ENCODE measurements at regions not wholly inside any gene's neighbourhood (a gene's known extent, or its start where the extent isn't known, plus 50 kb on each side); places are given as distances from the start of the nearest gene placed in this dataset.

GRCh38 chr1:70688580-70688979 lies 277.5 kb downstream of the CTH start:
- TF ChIP-seq, protein P1, sequence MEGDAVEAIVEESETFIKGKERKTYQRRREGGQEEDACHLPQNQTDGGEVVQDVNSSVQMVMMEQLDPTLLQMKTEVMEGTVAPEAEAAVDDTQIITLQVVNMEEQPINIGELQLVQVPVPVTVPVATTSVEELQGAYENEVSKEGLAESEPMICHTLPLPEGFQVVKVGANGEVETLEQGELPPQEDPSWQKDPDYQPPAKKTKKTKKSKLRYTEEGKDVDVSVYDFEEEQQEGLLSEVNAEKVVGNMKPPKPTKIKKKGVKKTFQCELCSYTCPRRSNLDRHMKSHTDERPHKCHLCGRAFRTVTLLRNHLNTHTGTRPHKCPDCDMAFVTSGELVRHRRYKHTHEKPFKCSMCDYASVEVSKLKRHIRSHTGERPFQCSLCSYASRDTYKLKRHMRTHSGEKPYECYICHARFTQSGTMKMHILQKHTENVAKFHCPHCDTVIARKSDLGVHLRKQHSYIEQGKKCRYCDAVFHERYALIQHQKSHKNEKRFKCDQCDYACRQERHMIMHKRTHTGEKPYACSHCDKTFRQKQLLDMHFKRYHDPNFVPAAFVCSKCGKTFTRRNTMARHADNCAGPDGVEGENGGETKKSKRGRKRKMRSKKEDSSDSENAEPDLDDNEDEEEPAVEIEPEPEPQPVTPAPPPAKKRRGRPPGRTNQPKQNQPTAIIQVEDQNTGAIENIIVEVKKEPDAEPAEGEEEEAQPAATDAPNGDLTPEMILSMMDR (IDR thresholded peaks at IDR 0.05; ENCODE audit: borderline replicate concordance, insufficient read depth, low read depth, low read length) = no peak
- no peak overlapping the region for H3K4me3 ChIP-seq (ENCODE audit: low read depth, low read length)

- TF ChIP-seq, protein P1 (IDR thresholded peaks at IDR 0.05; ENCODE audit: borderline replicate concordance, insufficient read depth, low read depth, low read length) = no peak
- H3K4me3 ChIP-seq (ENCODE audit: low read depth, low read length) = no peak overlapping the region
Observed at GRCh38 chr1:70706381-70707037, 295.4 kb downstream of the CTH start.

- H3K4me3 ChIP-seq (ENCODE audit: low read depth, low read length) = no peak overlapping the region
- TF ChIP-seq, protein P1 (IDR thresholded peaks at IDR 0.05; ENCODE audit: borderline replicate concordance, insufficient read depth, low read depth, low read length) = no peak
Observed at GRCh38 chr1:70707214-70707613, 296.1 kb downstream of the CTH start.

DNA sequence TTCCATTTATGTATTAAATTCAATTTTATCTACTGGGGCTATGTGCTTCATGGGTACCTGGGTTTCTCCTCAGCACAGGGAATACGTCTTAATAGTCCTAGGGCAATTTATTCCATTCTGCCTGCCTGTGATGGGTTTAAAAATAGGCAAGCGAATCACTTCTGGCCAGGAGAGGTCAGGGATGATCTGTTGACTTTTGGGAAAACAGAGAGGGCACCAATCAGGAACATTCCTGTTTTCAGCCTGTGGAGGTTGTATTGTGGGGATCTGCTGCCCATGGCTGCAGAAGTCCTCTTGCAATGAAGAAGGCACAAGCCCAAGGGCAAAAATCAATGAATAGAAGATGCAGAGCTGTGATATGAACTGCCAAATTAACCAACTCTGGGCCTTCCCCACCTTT lies 303.1 kb downstream of the CTH start:
- H3K4me3 ChIP-seq (ENCODE audit: low read depth, low read length) = no peak overlapping the region
- TF ChIP-seq, protein P1 (IDR thresholded peaks at IDR 0.05; ENCODE audit: borderline replicate concordance, insufficient read depth, low read depth, low read length) = no peak

DNA sequence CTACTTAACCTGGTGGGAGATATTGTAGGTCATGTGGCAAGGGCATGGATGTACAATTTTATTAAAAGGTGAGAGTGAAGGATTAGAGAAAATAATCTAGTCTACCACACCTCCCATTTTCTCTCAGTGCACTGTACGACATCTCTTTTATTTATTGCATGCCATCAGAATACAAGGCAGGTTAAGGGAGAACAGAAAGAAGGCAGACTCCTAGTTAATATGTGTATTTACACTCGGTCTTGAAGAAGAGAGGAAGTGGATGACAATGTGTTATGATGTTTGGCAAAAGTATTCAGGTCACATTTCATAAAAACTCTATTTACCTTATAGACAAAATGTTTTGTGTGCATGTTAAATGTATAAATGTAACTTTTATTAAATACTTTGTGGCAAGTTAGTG lies 306.1 kb downstream of the CTH start:
- TF ChIP-seq, protein P1 (IDR thresholded peaks at IDR 0.05; ENCODE audit: borderline replicate concordance, insufficient read depth, low read depth, low read length) = no peak
- H3K4me3 ChIP-seq (ENCODE audit: low read depth, low read length) = no peak overlapping the region

DNA sequence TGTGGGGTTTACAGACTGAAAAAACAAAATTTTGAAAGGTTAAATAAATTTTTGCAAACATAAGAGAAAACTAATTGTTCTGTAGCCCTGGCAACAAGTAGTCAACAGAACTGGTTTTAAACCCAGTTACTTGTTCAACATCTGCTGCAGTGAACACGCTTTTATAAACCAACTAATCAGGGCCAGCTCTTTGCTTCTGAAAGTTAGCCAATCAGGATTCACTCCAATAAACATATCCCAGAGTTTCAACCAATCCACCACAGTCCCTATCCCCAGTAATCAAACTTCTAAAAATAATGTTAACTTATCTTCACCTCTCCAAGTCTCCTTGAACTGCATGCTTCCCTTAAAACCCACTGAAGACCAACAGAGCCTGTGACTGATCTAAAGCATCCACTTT lies 306.6 kb downstream of the CTH start:
- no peak overlapping the region for H3K4me3 ChIP-seq (ENCODE audit: low read depth, low read length)
- TF ChIP-seq, protein P1 (IDR thresholded peaks at IDR 0.05; ENCODE audit: borderline replicate concordance, insufficient read depth, low read depth, low read length) = no peak

DNA sequence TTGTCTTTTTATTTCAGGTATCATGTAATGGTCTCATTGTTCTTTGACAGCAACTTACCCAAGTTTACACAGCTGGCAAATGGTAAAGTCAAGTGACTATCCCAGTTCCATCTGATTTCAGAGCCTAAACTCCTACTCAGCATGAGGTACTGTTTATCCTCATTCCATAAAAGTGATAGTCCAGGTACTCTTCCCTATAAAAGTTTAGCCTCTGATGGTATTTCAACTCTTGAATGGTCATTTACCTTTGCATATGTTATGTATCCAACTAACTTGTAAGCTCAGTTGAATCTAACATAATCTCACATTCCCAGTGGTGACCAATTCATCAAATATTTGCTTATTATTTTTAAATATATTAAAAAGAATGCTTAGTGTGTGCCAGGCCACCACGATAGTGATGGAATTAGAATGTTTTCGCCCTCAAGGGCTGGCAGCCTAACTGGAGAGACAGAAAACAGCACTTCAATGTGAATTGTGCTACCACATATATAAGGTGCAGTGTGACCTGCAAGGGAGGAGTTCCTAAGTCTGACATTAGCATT lies 307.1 kb downstream of the CTH start:
- TF ChIP-seq, protein P1 (IDR thresholded peaks at IDR 0.05; ENCODE audit: borderline replicate concordance, insufficient read depth, low read depth, low read length) = no peak
- H3K4me3 ChIP-seq (ENCODE audit: low read depth, low read length) = no peak overlapping the region

Data from GM12875 (cell line).